Neural cell (in vitro differentiated cells): ENCODE measurements at regions not wholly inside any gene's neighbourhood (a gene's known extent, or its start where the extent isn't known, plus 50 kb on each side); places are given as distances from the start of the nearest gene placed in this dataset.

Experiments
- H2AFZ ChIP-seq: fragments of 200-600, 300-800 bp; sonication (generic), shearing (Covaris generic); 2 replicates; pipeline ENCODE4 v1.6.0; 2014; ENCODE audit warnings: low read depth, mild to moderate bottlenecking, antibody characterized with exemption, low read length, moderate library complexity
- H3F3A ChIP-seq: fragments of 200-600 bp; shearing (Covaris generic); 2 replicates; pipeline ENCODE4 v1.6.1; 2016; ENCODE audit warnings: mild to moderate bottlenecking, moderate library complexity, mixed read lengths, antibody characterized with exemption, low read length; ENCODE audit not compliant: insufficient read depth, poor library complexity, severe bottlenecking
- H3K27ac ChIP-seq: fragments of 200-600, 300-800 bp; sonication (generic), shearing (Covaris generic); 2 replicates; pipeline ENCODE4 v1.5.1; 2014; ENCODE audit warnings: mild to moderate bottlenecking, low read length, moderate library complexity
- H3K27me3 ChIP-seq: fragments of 300-800, 200-600 bp; sonication (generic), shearing (Covaris generic); 2 replicates; pipeline ENCODE4 v1.6.0; 2014; ENCODE audit warnings: mild to moderate bottlenecking, low read depth, low read length, moderate library complexity; ENCODE audit not compliant: insufficient read depth
- H3K36me3 ChIP-seq: fragments of 300-800, 200-600 bp; sonication (generic), shearing (Covaris generic); 2 replicates; pipeline ENCODE4 v1.5.1; 2014; ENCODE audit warnings: mild to moderate bottlenecking, antibody characterized with exemption, low read length, moderate library complexity; ENCODE audit not compliant: insufficient read depth
- H3K4me2 ChIP-seq: fragments of 300-800, 200-600 bp; sonication (generic), shearing (Covaris generic); 2 replicates; pipeline ENCODE4 v1.6.0; 2014; ENCODE audit warnings: mild to moderate bottlenecking, low read length
- H3K4me3 ChIP-seq: fragments of 300-800, 200-600 bp; sonication (generic), shearing (Covaris generic); 2 replicates; pipeline ENCODE4 v1.5.1; 2014; ENCODE audit warnings: mild to moderate bottlenecking, low read length, moderate library complexity
- H3K79me2 ChIP-seq: fragments of 200-600 bp; shearing (Covaris generic); replicated peaks from 2 replicates; pipeline ENCODE4 v1.6.0; 2014; ENCODE audit warnings: mild to moderate bottlenecking, low read length, moderate library complexity; ENCODE audit not compliant: insufficient read depth
- H3K9ac ChIP-seq: fragments of 300-800, 200-600 bp; sonication (generic), shearing (Covaris generic); 2 replicates; pipeline ENCODE4 v1.6.1; 2016; ENCODE audit warnings: mild to moderate bottlenecking, low read length, mixed read lengths
- H3K9me2 ChIP-seq: fragments of 200-600 bp; shearing (Covaris generic); 2 replicates; pipeline ENCODE4 v1.6.1; 2016; ENCODE audit warnings: mild to moderate bottlenecking, low read length, mixed read lengths; ENCODE audit not compliant: insufficient read depth
- H3K9me3 ChIP-seq: fragments of 200-600, 300-800 bp; sonication (generic), shearing (Covaris generic); 2 replicates; pipeline ENCODE4 v1.6.1; 2016; ENCODE audit warnings: mild to moderate bottlenecking, mixed run types, low read length, moderate library complexity, mixed read lengths
- H4K20me1 ChIP-seq: fragments of 200-600 bp; shearing (Covaris generic); 2 replicates; pipeline ENCODE4 v1.6.1; 2016; ENCODE audit warnings: mild to moderate bottlenecking, mixed run types; ENCODE audit not compliant: insufficient read depth
- EP300 ChIP-seq: fragments of 450-650 bp; conservative IDR thresholded peaks from 2 replicates; pipeline ENCODE4 v1.6.1; 2014; ENCODE audit warnings: antibody characterized with exemption, mild to moderate bottlenecking, moderate library complexity; ENCODE audit not compliant: poor library complexity, severe bottlenecking
- EZH2 ChIP-seq: fragments of 200-600, 300-800 bp; shearing (Covaris generic), sonication (generic); IDR thresholded peaks from 2 replicates; pipeline ENCODE4 v1.6.1; 2014; ENCODE audit warnings: antibody characterized with exemption, low read length, borderline replicate concordance, mild to moderate bottlenecking; ENCODE audit not compliant: insufficient read depth, poor library complexity, severe bottlenecking
- MXI1 ChIP-seq: fragments of 450-650 bp; conservative IDR thresholded peaks from 2 replicates; pipeline ENCODE4 v1.6.1; 2014; ENCODE audit warnings: antibody characterized with exemption, mild to moderate bottlenecking; ENCODE audit not compliant: poor library complexity, severe bottlenecking
- POLR2AphosphoS5 ChIP-seq: IDR thresholded peaks from 2 replicates; pipeline ENCODE4 v1.6.1; 2012
- RAD21 ChIP-seq: fragments of 450-650 bp; conservative IDR thresholded peaks from 2 replicates; pipeline ENCODE4 v1.6.1; 2014; ENCODE audit warnings: antibody characterized with exemption, mild to moderate bottlenecking, moderate library complexity
- SMC3 ChIP-seq: fragments of 450-650 bp; conservative IDR thresholded peaks from 2 replicates; pipeline ENCODE4 v1.6.1; 2014; ENCODE audit warnings: antibody characterized with exemption, mild to moderate bottlenecking, moderate library complexity; ENCODE audit not compliant: poor library complexity
- TAF1 ChIP-seq: IDR thresholded peaks from 2 replicates; pipeline ENCODE4 v1.6.1; 2012; ENCODE audit warnings: low read depth
- TF ChIP-seq, protein P1 (sequence below): IDR thresholded peaks from 2 replicates; pipeline ENCODE4 v1.6.1; 2012; ENCODE audit warnings: borderline replicate concordance
- TF ChIP-seq, protein P2 (sequence below): fragments of 450-650 bp; IDR thresholded peaks from 2 replicates; pipeline ENCODE4 v1.5.1; 2014; ENCODE audit warnings: antibody characterized with exemption, mild to moderate bottlenecking, moderate library complexity; ENCODE audit not compliant: poor library complexity, severe bottlenecking

DNA sequence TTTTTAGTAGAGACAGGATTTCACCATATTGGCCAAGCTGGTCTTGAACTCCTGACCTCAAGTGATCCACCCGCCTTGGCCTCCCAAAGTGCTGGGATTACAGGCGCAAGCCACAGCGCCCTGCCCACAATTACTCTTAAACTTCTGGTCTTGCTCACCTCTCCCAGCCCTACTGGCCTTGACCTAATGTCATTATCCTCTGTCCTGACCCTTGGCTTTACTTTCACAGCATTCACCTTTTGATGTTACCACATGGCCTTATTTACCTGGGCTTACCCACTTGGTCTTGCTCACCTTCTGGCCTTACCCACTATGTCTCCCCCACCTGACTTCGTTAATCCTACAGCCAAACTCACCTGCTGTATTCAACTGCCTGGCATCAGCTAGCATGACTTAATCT is 105.9 kb downstream of the IL12A start:
- Histone ChIP-seq H4K20me1 (no peaks in the 10 kb centered on the region), H2AFZ (no peak overlapping the region), H3K9me3 (no peaks in the 10 kb centered on the region), H3K4me3 (no peak overlapping the region), H3K27ac (no peak overlapping the region), H3K9ac (no peak overlapping the region), H3F3A (no peaks in the 10 kb centered on the region), H3K4me2 (no peak overlapping the region), H3K27me3 (no peaks in the 10 kb centered on the region), H3K79me2 (no peaks in the 10 kb centered on the region), H3K36me3 (no peaks in the 10 kb centered on the region), H3K9me2 (no peaks in the 10 kb centered on the region)
- TF ChIP-seq EP300 (no peak), TAF1 (no peak), RAD21 (no peak)
- TF ChIP-seq, protein P1, sequence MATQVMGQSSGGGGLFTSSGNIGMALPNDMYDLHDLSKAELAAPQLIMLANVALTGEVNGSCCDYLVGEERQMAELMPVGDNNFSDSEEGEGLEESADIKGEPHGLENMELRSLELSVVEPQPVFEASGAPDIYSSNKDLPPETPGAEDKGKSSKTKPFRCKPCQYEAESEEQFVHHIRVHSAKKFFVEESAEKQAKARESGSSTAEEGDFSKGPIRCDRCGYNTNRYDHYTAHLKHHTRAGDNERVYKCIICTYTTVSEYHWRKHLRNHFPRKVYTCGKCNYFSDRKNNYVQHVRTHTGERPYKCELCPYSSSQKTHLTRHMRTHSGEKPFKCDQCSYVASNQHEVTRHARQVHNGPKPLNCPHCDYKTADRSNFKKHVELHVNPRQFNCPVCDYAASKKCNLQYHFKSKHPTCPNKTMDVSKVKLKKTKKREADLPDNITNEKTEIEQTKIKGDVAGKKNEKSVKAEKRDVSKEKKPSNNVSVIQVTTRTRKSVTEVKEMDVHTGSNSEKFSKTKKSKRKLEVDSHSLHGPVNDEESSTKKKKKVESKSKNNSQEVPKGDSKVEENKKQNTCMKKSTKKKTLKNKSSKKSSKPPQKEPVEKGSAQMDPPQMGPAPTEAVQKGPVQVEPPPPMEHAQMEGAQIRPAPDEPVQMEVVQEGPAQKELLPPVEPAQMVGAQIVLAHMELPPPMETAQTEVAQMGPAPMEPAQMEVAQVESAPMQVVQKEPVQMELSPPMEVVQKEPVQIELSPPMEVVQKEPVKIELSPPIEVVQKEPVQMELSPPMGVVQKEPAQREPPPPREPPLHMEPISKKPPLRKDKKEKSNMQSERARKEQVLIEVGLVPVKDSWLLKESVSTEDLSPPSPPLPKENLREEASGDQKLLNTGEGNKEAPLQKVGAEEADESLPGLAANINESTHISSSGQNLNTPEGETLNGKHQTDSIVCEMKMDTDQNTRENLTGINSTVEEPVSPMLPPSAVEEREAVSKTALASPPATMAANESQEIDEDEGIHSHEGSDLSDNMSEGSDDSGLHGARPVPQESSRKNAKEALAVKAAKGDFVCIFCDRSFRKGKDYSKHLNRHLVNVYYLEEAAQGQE = no peak

DNA sequence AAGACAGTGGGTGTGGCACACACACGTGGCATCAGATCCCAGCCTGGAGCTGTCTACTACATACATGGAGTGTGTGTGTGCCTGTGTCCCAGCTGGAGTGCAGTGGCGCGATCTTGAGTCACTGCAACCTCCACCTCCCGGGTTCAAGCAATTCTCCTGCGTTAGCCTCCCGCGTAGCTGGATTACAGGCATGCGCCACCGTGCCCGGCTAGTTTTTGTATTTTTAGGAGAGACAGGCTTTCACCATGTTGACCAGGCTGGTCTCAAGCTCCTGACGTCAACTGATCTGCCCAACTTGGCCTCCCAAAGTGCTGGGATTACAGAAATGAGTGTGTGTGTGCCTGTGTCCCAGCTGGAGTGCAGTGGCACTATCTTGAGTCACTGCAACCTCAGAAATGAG is 108.8 kb downstream of the IL12A start:
- no peak overlapping the region for H3K9ac ChIP-seq
- no peak overlapping the region for H3K27ac ChIP-seq
- H3K36me3 ChIP-seq = no peaks in the 10 kb centered on the region
- no peak overlapping the region for H3K4me2 ChIP-seq
- no peak for TF ChIP-seq RAD21
- TF ChIP-seq, protein P1 = no peak
- H3K9me2 ChIP-seq = no peaks in the 10 kb centered on the region
- H3F3A ChIP-seq = no peaks in the 10 kb centered on the region
- no peak overlapping the region for H3K4me3 ChIP-seq
- H2AFZ ChIP-seq = no peak overlapping the region
- no peaks in the 10 kb centered on the region for H3K79me2 ChIP-seq
- H3K9me3 ChIP-seq = no peaks in the 10 kb centered on the region
- H3K27me3 ChIP-seq = no peaks in the 10 kb centered on the region
- H4K20me1 ChIP-seq = no peaks in the 10 kb centered on the region

DNA sequence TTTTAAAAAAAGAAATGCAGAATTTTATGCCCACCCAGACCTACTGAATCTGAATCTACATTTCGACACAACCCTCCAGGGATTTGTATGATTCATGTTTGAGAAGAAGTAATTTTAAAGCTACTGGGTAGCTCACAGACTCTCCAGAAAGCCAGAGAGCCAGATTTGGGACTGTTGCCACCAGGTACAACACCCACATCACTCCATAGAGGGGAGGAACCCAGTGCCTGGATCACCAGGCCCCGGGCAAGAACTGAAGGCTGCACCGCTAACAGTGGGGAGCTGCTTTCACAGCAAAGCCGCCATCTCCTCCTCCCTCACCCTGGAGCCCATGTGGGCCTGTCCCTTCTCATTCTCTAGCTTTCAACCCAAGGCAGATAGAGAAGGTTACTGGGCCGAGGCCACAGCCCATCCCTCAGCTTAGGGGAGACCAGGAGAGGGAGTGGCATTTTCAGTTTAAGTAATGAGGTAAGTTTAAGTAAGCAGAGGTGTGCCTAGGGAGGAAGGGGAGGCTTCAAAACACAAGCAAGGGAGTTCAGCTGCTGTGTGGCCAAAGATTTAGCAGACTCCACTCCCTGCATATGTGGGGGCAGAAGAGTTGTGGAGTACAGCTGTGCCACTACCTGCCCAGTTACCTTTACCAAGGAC is 109.8 kb downstream of the IL12A start:
- H3K27me3 ChIP-seq = no peaks in the 10 kb centered on the region
- no peak overlapping the region for H3K27ac ChIP-seq
- H3K4me3 ChIP-seq = no peak overlapping the region
- no peaks in the 10 kb centered on the region for H3K36me3 ChIP-seq
- H3K79me2 ChIP-seq = no peaks in the 10 kb centered on the region
- no peak overlapping the region for H3K4me2 ChIP-seq
- no peaks in the 10 kb centered on the region for H3K9me2 ChIP-seq
- H3K9ac ChIP-seq = no peak overlapping the region
- H2AFZ ChIP-seq = no peak overlapping the region
- no peak for TF ChIP-seq EZH2
- no peak for TF ChIP-seq TAF1
- no peak for TF ChIP-seq SMC3
- TF ChIP-seq, protein P1 = no peak
- no peak for TF ChIP-seq EP300
- TF ChIP-seq MXI1 = no peak
- TF ChIP-seq POLR2AphosphoS5 = no peak
- TF ChIP-seq, protein P2, sequence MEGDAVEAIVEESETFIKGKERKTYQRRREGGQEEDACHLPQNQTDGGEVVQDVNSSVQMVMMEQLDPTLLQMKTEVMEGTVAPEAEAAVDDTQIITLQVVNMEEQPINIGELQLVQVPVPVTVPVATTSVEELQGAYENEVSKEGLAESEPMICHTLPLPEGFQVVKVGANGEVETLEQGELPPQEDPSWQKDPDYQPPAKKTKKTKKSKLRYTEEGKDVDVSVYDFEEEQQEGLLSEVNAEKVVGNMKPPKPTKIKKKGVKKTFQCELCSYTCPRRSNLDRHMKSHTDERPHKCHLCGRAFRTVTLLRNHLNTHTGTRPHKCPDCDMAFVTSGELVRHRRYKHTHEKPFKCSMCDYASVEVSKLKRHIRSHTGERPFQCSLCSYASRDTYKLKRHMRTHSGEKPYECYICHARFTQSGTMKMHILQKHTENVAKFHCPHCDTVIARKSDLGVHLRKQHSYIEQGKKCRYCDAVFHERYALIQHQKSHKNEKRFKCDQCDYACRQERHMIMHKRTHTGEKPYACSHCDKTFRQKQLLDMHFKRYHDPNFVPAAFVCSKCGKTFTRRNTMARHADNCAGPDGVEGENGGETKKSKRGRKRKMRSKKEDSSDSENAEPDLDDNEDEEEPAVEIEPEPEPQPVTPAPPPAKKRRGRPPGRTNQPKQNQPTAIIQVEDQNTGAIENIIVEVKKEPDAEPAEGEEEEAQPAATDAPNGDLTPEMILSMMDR = no peak
- no peak for TF ChIP-seq RAD21
- no peaks in the 10 kb centered on the region for H3F3A ChIP-seq
- H3K9me3 ChIP-seq = no peaks in the 10 kb centered on the region
- H4K20me1 ChIP-seq = no peaks in the 10 kb centered on the region
